H9 (cell line): ENCODE measurements at regions not wholly inside any gene's neighbourhood (a gene's known extent, or its start where the extent isn't known, plus 50 kb on each side); places are given as distances from the start of the nearest gene placed in this dataset.

Experiments used
- DNase-seq: peaks from one replicate; pipeline ENCODE4 v3.0.0-alpha.2; 2017
- H2AFZ ChIP-seq: one replicate; pipeline ENCODE4 v1.6.1; 2013; ENCODE audit warnings: mild to moderate bottlenecking, low read length, control low read depth, moderate library complexity
- H2AK5ac ChIP-seq: 2 replicates; pipeline ENCODE4 v1.6.1; 2013; ENCODE audit warnings: low read length, control low read depth, mixed read lengths; ENCODE audit not compliant: insufficient read length
- H2BK120ac ChIP-seq: one replicate; pipeline ENCODE4 v1.6.1; 2013; ENCODE audit warnings: low read depth, mild to moderate bottlenecking, low read length, control low read depth, inconsistent platforms; ENCODE audit not compliant: poor library complexity, severe bottlenecking
- H2BK12ac ChIP-seq: 2 replicates; pipeline ENCODE4 v1.6.1; 2013; ENCODE audit warnings: low read length, control low read depth, mixed read lengths, low read depth; ENCODE audit not compliant: insufficient read length
- H2BK15ac ChIP-seq: 2 replicates; pipeline ENCODE4 v1.6.1; 2013; ENCODE audit warnings: low read depth, low read length, control low read depth
- H2BK20ac ChIP-seq: one replicate; pipeline ENCODE4 v1.6.1; 2013; ENCODE audit warnings: low read depth, mild to moderate bottlenecking, low read length, control low read depth, inconsistent platforms; ENCODE audit not compliant: poor library complexity, severe bottlenecking
- H2BK5ac ChIP-seq: 2 replicates; pipeline ENCODE4 v1.6.1; 2013; ENCODE audit warnings: low read length, control low read depth, mixed read lengths; ENCODE audit not compliant: insufficient read length
- H3K14ac ChIP-seq: 2 replicates; pipeline ENCODE4 v1.6.1; 2013; ENCODE audit warnings: low read length, control low read depth; ENCODE audit not compliant: insufficient read depth
- H3K18ac ChIP-seq: 2 replicates; pipeline ENCODE4 v1.6.1; 2013; ENCODE audit warnings: low read depth, mild to moderate bottlenecking, mixed read lengths, low read length, control low read depth; ENCODE audit not compliant: insufficient read length
- H3K23ac ChIP-seq: 2 replicates; pipeline ENCODE4 v1.6.1; 2013; ENCODE audit warnings: low read length, control low read depth, mixed read lengths, low read depth; ENCODE audit not compliant: insufficient read length
- H3K23me2 ChIP-seq: 2 replicates; pipeline ENCODE4 v1.6.1; 2013; ENCODE audit warnings: low read depth, mild to moderate bottlenecking, mixed read lengths, low read length, control low read depth; ENCODE audit not compliant: insufficient read length, poor library complexity, severe bottlenecking
- H3K27ac ChIP-seq: 2 replicates; pipeline ENCODE4 v1.5.1; 2013; ENCODE audit warnings: low read length, control low read depth, mixed read lengths, low read depth; ENCODE audit not compliant: insufficient read length
- H3K27me3 ChIP-seq: 2 replicates; pipeline ENCODE4 v1.6.1; 2013; ENCODE audit warnings: low read length, control low read depth, inconsistent platforms; ENCODE audit not compliant: insufficient read depth
- H3K4ac ChIP-seq: 2 replicates; pipeline ENCODE4 v1.6.1; 2013; ENCODE audit warnings: low read depth, mild to moderate bottlenecking, control low read depth, inconsistent platforms, low read length, moderate library complexity
- H3K4me1 ChIP-seq: 2 replicates; pipeline ENCODE4 v1.6.1; 2013; ENCODE audit warnings: low read length, control low read depth, inconsistent platforms; ENCODE audit not compliant: insufficient read depth
- H3K4me2 ChIP-seq: 2 replicates; pipeline ENCODE4 v1.6.1; 2013; ENCODE audit warnings: low read length, control low read depth, mixed read lengths; ENCODE audit not compliant: insufficient read length, insufficient read depth
- H3K56ac ChIP-seq: 2 replicates; pipeline ENCODE4 v1.6.1; 2013; ENCODE audit warnings: low read depth, mild to moderate bottlenecking, mixed read lengths, low read length, control low read depth; ENCODE audit not compliant: insufficient read length
- H3K79me1 ChIP-seq: 2 replicates; pipeline ENCODE4 v1.6.1; 2013; ENCODE audit warnings: low read depth, mild to moderate bottlenecking, moderate library complexity, low read length, control low read depth, inconsistent platforms; ENCODE audit not compliant: insufficient read depth, poor library complexity, severe bottlenecking
- H3K79me2 ChIP-seq: 2 replicates; pipeline ENCODE4 v1.6.1; 2013; ENCODE audit warnings: low read length, control low read depth, inconsistent platforms; ENCODE audit not compliant: insufficient read depth
- H3K9ac ChIP-seq: 2 replicates; pipeline ENCODE4 v1.6.1; 2013; ENCODE audit warnings: low read length, control low read depth, mixed read lengths; ENCODE audit not compliant: insufficient read length; ENCODE audit errors: extremely low read depth
- H3K9me3 ChIP-seq: one replicate; pipeline ENCODE4 v1.6.1; 2013; ENCODE audit warnings: low read depth, low read length, inconsistent platforms; ENCODE audit not compliant: control insufficient read depth
- H3T11ph ChIP-seq: one replicate; pipeline ENCODE4 v1.6.1; 2013; ENCODE audit warnings: mild to moderate bottlenecking, low read length, control low read depth, inconsistent platforms
- H4K20me1 ChIP-seq: one replicate; pipeline ENCODE4 v1.6.1; 2013; ENCODE audit not compliant: control insufficient read depth, insufficient read length, insufficient read depth
- H4K5ac ChIP-seq: 2 replicates; pipeline ENCODE4 v1.6.1; 2013; ENCODE audit warnings: low read depth, mild to moderate bottlenecking, mixed read lengths, low read length, control low read depth; ENCODE audit not compliant: insufficient read length
- H4K8ac ChIP-seq: replicated peaks from 2 replicates; pipeline ENCODE4 v1.6.1; 2013; ENCODE audit warnings: low read length, control low read depth, mixed read lengths, low read depth; ENCODE audit not compliant: insufficient read length
- H4K91ac ChIP-seq: 2 replicates; pipeline ENCODE4 v1.6.1; 2013; ENCODE audit warnings: low read depth, mild to moderate bottlenecking, moderate library complexity, mixed read lengths, low read length, control low read depth; ENCODE audit not compliant: insufficient read length
- H3K27ac Mint-ChIP-seq, 3 experiments: 2 replicates in 2 of 3; 3 replicates in 1 of 3; pipeline ENCODE4 v1.8.0; 2020 to 2021; ENCODE audit warnings: mixed read lengths in 3 of 3, mild to moderate bottlenecking in 1 of 3, moderate library complexity in 1 of 3
- H3K27me3 Mint-ChIP-seq: 2 replicates; pipeline ENCODE4 v1.8.0; 2021; ENCODE audit warnings: low read depth, mild to moderate bottlenecking, moderate library complexity, mixed read lengths
- H3K36me3 Mint-ChIP-seq, 3 experiments: 2 replicates in 2 of 3; 3 replicates in 1 of 3; pipeline ENCODE4 v1.8.0; 2020 to 2021; ENCODE audit warnings: low read depth in 3 of 3, mixed read lengths in 3 of 3; ENCODE audit not compliant: insufficient read depth in 1 of 3
- H3K4me1 Mint-ChIP-seq, 2 experiments: 2 replicates each; pipeline ENCODE4 v1.8.0; 2020; ENCODE audit warnings: mixed read lengths in 2 of 2
- H3K4me3 Mint-ChIP-seq, 2 experiments: 2 replicates in 1 of 2; 3 replicates in 1 of 2; pipeline ENCODE4 v1.8.0; 2020 to 2021; ENCODE audit warnings: mild to moderate bottlenecking in 2 of 2, mixed read lengths in 2 of 2, moderate library complexity in 1 of 2
- H3K9me3 Mint-ChIP-seq, 2 experiments: 2 replicates in 1 of 2; 3 replicates in 1 of 2; pipeline ENCODE4 v1.8.0; 2020; ENCODE audit warnings: mild to moderate bottlenecking in 2 of 2, mixed read lengths in 2 of 2, moderate library complexity in 1 of 2
- WGBS: extraction: QIAGEN DNeasy Blood & Tissue Kit; methylation state at CpG from one replicate; pipeline ENCODE4 v1.1.7; 2013; ENCODE audit warnings: missing lambda C conversion rate, low lambda C conversion rate, mixed read lengths; ENCODE audit not compliant: insufficient read length; ENCODE audit errors: extremely low coverage; 5-methylcytosine and 5-hydroxymethylcytosine counted together
- TF ChIP-seq, protein P1 (sequence below): fragments of 200-600 bp; sonication (generic); conservative IDR thresholded peaks from 3 replicates; pipeline ENCODE4 v1.8.0; 2021; ENCODE audit warnings: antibody characterized with exemption, mild to moderate bottlenecking

DNA sequence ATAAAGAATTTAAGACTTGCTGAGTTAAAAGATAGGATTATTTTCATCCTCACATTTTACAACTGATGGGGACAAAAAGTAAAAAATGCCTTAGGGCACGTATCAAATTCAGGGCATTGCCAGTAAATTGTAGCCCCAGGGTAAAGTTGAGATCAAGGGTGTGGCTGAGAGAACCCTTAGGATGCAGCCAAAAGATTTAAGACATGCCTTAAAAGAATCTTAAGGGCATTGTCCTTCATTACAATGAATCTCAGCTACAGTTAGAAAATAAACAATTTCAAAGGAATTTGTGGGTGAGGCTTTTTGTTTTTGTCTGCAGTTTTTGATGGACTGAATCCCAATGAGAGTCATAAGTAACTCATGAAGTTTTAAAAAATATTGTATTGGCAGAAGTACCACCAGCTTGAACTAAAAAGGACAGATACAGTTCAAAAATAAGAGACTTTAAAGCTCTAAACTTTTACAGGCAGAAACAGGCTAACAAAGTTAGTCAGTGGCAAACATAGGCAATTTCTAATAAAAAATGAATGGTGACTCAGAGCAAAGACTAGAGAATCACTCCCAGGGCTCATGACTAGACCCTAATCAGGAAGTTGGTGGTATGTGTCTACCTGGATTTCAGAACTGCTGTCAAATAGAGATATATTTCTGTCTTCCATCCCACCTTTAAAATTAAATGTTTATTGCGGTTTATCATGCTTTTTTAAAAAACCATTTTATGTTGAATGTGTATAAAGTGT lies 165.1 kb upstream of the SNX7 start:
- peaks cover 8 to 12% (median 12%) of the 10 kb centered on the region in 3 experiments; a peak in 6 of 7 replicates for H3K36me3 Mint-ChIP-seq
- no peak overlapping the region for H4K8ac ChIP-seq
- H2BK15ac ChIP-seq = no peak overlapping the region
- H2BK5ac ChIP-seq = no peak overlapping the region
- H3K9me3 Mint-ChIP-seq = peaks cover 4 to 6% of the 10 kb centered on the region in 2 experiments; a peak in 3 of 5 replicates
- H4K5ac ChIP-seq = no peak overlapping the region
- H3T11ph ChIP-seq = no peak overlapping the region
- H3K14ac ChIP-seq = no peak overlapping the region
- H2AK5ac ChIP-seq = no peak overlapping the region
- no peak overlapping the region for H2AFZ ChIP-seq
- peaks cover 7% of the 10 kb centered on the region; the same call in 1 of the 2 replicates for H3K4me1 ChIP-seq
- no peak overlapping the region for H3K4me2 ChIP-seq
- H3K27me3 ChIP-seq = no peaks in the 10 kb centered on the region
- no peak overlapping the region for H3K23ac ChIP-seq
- no peak overlapping the region for H4K91ac ChIP-seq
- no peak overlapping the region for H3K9ac ChIP-seq
- peaks cover 13 to 31% of the 10 kb centered on the region in 2 experiments for H3K4me1 Mint-ChIP-seq
- no peaks in the 10 kb centered on the region for H3K79me2 ChIP-seq
- H3K56ac ChIP-seq = no peak overlapping the region
- H3K23me2 ChIP-seq = no peaks in the 10 kb centered on the region
- no peak overlapping the region for H3K4ac ChIP-seq
- no peak overlapping the region for H2BK12ac ChIP-seq
- H4K20me1 ChIP-seq = no peaks in the 10 kb centered on the region
- WGBS = no CpG with 5 or more reads among the region's 2 CpGs
- H3K18ac ChIP-seq = no peak overlapping the region
- no peaks in the 10 kb centered on the region for H3K79me1 ChIP-seq
- DNase-seq = no peak
- no peak overlapping the region for H2BK20ac ChIP-seq
- H3K27ac Mint-ChIP-seq = no peak overlapping the region
- no peaks in the 10 kb centered on the region for H3K27me3 Mint-ChIP-seq
- no peak overlapping the region for H3K4me3 Mint-ChIP-seq
- TF ChIP-seq, protein P1, sequence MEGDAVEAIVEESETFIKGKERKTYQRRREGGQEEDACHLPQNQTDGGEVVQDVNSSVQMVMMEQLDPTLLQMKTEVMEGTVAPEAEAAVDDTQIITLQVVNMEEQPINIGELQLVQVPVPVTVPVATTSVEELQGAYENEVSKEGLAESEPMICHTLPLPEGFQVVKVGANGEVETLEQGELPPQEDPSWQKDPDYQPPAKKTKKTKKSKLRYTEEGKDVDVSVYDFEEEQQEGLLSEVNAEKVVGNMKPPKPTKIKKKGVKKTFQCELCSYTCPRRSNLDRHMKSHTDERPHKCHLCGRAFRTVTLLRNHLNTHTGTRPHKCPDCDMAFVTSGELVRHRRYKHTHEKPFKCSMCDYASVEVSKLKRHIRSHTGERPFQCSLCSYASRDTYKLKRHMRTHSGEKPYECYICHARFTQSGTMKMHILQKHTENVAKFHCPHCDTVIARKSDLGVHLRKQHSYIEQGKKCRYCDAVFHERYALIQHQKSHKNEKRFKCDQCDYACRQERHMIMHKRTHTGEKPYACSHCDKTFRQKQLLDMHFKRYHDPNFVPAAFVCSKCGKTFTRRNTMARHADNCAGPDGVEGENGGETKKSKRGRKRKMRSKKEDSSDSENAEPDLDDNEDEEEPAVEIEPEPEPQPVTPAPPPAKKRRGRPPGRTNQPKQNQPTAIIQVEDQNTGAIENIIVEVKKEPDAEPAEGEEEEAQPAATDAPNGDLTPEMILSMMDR = no peak
- H3K9me3 ChIP-seq = no peaks in the 10 kb centered on the region
- no peak overlapping the region for H2BK120ac ChIP-seq
- H3K27ac ChIP-seq = no peak overlapping the region
